ENCODE measurements at regions not wholly inside any gene's neighbourhood (a gene's known extent, or its start where the extent isn't known, plus 50 kb on each side); places are given as distances from the start of the nearest gene placed in this dataset.

DNA sequence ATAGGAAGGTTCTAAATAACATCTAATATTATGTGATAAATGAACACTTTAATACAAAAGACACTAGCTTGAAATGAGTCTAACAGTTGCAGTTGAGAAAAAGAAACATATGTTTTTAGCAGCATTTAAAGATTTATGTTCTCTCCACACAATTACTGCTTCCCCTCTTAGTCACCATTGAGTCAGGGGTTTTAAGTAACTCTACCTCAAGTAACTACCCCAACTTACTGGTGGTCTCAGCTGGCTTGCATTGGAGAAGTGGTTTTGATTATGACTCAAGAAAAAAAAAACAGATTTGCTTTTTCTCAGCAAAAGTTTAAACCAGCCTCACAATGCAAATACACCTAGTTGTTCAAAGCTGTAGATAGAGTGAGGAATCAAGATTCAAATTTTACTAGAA is 1216.5 kb upstream of the CDH9 start:
- no peak for DNase-seq (ENCODE audit: low read depth in 4 of 6, low spot score in 6 of 6)
- Histone ChIP-seq H3K4me1 (ENCODE audit: control insufficient read depth, insufficient read depth, low read length) (no peaks in the 10 kb centered on the region), H3K36me3 (ENCODE audit: control insufficient read depth, insufficient read depth, low read length) (no peaks in the 10 kb centered on the region), H3K4me3 (ENCODE audit: low read depth, low read length) (no peak overlapping the region), H3K27me3 (ENCODE audit: control insufficient read depth, insufficient read depth, low read length) (no peaks in the 10 kb centered on the region), H3K9me3 (ENCODE audit: control insufficient read depth, insufficient read depth, low read length) (no peaks in the 10 kb centered on the region), H3K27ac (ENCODE audit: low read depth, low read length) (no peak overlapping the region)

GRCh38 chr5:28253431-28253830 is 1215.0 kb upstream of the CDH9 start:
- Histone ChIP-seq H3K27me3 (ENCODE audit: control insufficient read depth, insufficient read depth, low read length) (no peaks in the 10 kb centered on the region), H3K9me3 (ENCODE audit: control insufficient read depth, insufficient read depth, low read length) (no peaks in the 10 kb centered on the region), H3K4me3 (ENCODE audit: low read depth, low read length) (no peak overlapping the region), H3K27ac (ENCODE audit: low read depth, low read length) (no peak overlapping the region), H3K4me1 (ENCODE audit: control insufficient read depth, insufficient read depth, low read length) (no peaks in the 10 kb centered on the region), H3K36me3 (ENCODE audit: control insufficient read depth, insufficient read depth, low read length) (no peaks in the 10 kb centered on the region)
- WGBS (ENCODE audit: insufficient coverage): 68% methylated on average over 4 of the region's 6 CpGs
- no peak for DNase-seq (ENCODE audit: low read depth in 4 of 6, low spot score in 6 of 6)

DNA sequence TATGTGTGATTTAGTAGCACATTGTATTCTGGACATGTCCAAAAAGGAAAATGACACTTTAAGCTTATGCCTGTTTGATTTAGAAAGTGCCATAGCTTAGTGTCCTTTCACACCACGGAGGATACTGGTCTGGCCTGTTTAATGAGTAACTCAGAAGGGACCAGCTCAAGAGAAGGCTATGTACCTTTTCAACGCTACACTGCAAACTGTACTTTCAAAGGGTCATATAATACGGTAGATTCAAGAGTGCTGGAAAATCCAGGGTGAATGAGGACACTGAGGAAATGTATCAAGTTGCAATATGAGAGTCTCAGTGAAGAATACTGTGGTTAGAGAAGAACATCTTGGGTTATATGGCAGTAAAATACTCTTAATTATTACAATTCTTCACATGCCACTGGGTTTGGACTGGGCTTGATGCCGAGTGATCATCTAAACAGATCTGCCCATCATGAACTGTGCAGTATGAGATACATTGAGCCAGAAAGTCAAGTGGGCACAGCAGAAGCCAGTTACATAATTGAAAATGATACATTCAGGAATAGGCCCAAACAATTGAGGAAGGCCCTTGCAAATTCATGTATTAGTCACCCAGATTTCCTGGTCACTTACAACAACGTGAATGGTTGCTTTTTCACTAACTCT is 1211.5 kb upstream of the CDH9 start:
- Histone ChIP-seq H3K27ac (ENCODE audit: low read depth, low read length) (no peak overlapping the region), H3K36me3 (ENCODE audit: control insufficient read depth, insufficient read depth, low read length) (no peaks in the 10 kb centered on the region), H3K4me3 (ENCODE audit: low read depth, low read length) (no peak overlapping the region), H3K9me3 (ENCODE audit: control insufficient read depth, insufficient read depth, low read length) (no peaks in the 10 kb centered on the region), H3K4me1 (ENCODE audit: control insufficient read depth, insufficient read depth, low read length) (no peaks in the 10 kb centered on the region), H3K27me3 (ENCODE audit: control insufficient read depth, insufficient read depth, low read length) (no peaks in the 10 kb centered on the region)
- no peak for DNase-seq (ENCODE audit: low read depth in 4 of 6, low spot score in 6 of 6)
- WGBS (ENCODE audit: insufficient coverage): 80% methylated on average over 4 of the region's 5 CpGs

DNA sequence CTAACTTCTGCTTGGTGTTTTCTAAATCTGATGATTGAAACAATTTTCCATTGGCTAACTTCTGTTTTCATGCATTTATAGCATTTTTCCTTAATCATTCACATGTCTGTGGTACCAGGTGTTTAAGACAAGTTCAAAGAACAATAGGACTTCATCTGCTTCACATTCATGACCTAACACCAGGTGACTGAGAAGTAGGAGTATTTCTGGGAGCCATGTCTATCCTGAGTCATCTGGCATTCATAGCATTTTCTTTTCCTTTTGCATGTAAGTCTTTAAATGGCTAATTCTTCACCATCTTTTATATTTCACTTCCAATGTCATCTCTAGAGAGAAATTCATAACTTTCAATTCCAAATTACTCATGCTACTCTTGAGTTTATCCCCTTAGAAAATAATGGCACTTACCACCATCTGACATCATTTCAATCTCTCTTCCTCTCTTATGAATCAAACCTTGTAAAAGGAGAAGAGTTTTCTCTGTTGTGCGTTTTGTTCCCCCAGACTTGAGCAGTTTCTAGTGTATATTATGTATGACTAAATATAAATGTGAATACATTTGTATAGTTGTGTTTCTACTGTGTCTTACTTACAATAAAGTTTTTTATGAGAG is 1196.1 kb upstream of the CDH9 start:
- no peak for DNase-seq (ENCODE audit: low read depth in 4 of 6, low spot score in 6 of 6)
- WGBS (ENCODE audit: insufficient coverage): no CpG with 5 or more reads among the region's 1 CpG
- no peaks in the 10 kb centered on the region for H3K4me1 ChIP-seq (ENCODE audit: control insufficient read depth, insufficient read depth, low read length)
- H3K36me3 ChIP-seq (ENCODE audit: control insufficient read depth, insufficient read depth, low read length): no peaks in the 10 kb centered on the region
- no peaks in the 10 kb centered on the region for H3K9me3 ChIP-seq (ENCODE audit: control insufficient read depth, insufficient read depth, low read length)
- no peak overlapping the region for H3K27ac ChIP-seq (ENCODE audit: low read depth, low read length)
- no peak overlapping the region for H3K4me3 ChIP-seq (ENCODE audit: low read depth, low read length)
- H3K27me3 ChIP-seq (ENCODE audit: control insufficient read depth, insufficient read depth, low read length): no peaks in the 10 kb centered on the region

GRCh38 chr5:28226407-28226806 is 1188.0 kb upstream of the CDH9 start:
- no peaks in the 10 kb centered on the region for H3K4me1 ChIP-seq (ENCODE audit: control insufficient read depth, insufficient read depth, low read length)
- H3K27ac ChIP-seq (ENCODE audit: low read depth, low read length): no peak overlapping the region
- no peaks in the 10 kb centered on the region for H3K27me3 ChIP-seq (ENCODE audit: control insufficient read depth, insufficient read depth, low read length)

DNA sequence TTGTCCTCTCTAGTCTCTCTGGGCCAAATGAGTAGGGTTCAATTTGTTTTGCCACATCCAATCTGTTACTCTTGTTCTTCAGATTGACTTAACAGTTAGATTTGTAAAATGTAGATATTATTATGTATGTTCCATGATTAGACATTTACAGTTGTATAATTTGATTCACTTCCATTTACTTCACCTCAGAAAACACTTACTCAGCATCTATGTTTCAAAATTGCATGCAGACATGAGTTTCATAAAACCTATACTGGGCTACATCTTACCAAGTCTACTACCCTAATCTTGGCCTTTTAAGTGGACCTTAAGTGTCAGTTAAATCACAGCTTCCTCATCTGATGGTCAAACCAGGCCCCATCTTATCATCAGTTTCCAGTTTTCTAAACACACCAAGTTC is 1181.2 kb upstream of the CDH9 start:
- Histone ChIP-seq H3K27ac (ENCODE audit: low read depth, low read length) (no peak overlapping the region), H3K9me3 (ENCODE audit: control insufficient read depth, insufficient read depth, low read length) (no peaks in the 10 kb centered on the region), H3K36me3 (ENCODE audit: control insufficient read depth, insufficient read depth, low read length) (no peaks in the 10 kb centered on the region), H3K27me3 (ENCODE audit: control insufficient read depth, insufficient read depth, low read length) (no peaks in the 10 kb centered on the region), H3K4me3 (ENCODE audit: low read depth, low read length) (no peak overlapping the region), H3K4me1 (ENCODE audit: control insufficient read depth, insufficient read depth, low read length) (no peaks in the 10 kb centered on the region)
- no peak for DNase-seq (ENCODE audit: low read depth in 4 of 6, low spot score in 6 of 6)

More at GRCh38 chr5:28226407-28226806, 1188.0 kb upstream of the CDH9 start:
- Histone ChIP-seq H3K4me3 (ENCODE audit: low read depth, low read length) (no peak overlapping the region), H3K9me3 (ENCODE audit: control insufficient read depth, insufficient read depth, low read length) (no peaks in the 10 kb centered on the region), H3K36me3 (ENCODE audit: control insufficient read depth, insufficient read depth, low read length) (no peaks in the 10 kb centered on the region)
- DNase-seq (ENCODE audit: low read depth in 4 of 6, low spot score in 6 of 6): no peak
- WGBS (ENCODE audit: insufficient coverage): no CpG with 5 or more reads among the region's 3 CpGs

DNA sequence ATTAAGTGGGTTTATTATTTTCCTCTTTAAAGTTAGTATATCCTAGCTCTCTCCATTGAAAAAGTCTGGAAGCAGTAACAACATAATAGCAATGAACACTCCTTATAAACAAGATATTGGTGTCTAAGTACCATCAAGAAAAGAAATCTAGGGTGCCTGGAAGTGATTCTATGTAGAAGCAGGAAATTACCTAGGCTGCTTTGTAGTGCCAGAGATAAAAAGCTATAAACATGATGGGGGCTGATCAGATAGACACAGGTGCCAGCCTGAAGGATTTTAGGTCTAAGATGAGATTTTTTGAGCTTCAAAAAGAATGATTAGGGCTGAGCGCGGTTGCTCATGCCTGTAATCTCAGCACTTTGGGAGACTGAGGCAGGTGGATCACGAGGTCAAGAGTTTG is 1179.3 kb upstream of the CDH9 start:
- 100% methylated on average over 2 of the region's 3 CpGs for WGBS (ENCODE audit: insufficient coverage)
- H3K27ac ChIP-seq (ENCODE audit: low read depth, low read length): no peak overlapping the region
- no peak overlapping the region for H3K4me3 ChIP-seq (ENCODE audit: low read depth, low read length)
- H3K27me3 ChIP-seq (ENCODE audit: control insufficient read depth, insufficient read depth, low read length): no peaks in the 10 kb centered on the region
- H3K9me3 ChIP-seq (ENCODE audit: control insufficient read depth, insufficient read depth, low read length): no peaks in the 10 kb centered on the region
- no peaks in the 10 kb centered on the region for H3K36me3 ChIP-seq (ENCODE audit: control insufficient read depth, insufficient read depth, low read length)
- H3K4me1 ChIP-seq (ENCODE audit: control insufficient read depth, insufficient read depth, low read length): no peaks in the 10 kb centered on the region
- no peak for DNase-seq (ENCODE audit: low read depth in 4 of 6, low spot score in 6 of 6)

- H3K4me1 ChIP-seq (ENCODE audit: control insufficient read depth, insufficient read depth, low read length): no peaks in the 10 kb centered on the region
- no peak overlapping the region for H3K27ac ChIP-seq (ENCODE audit: low read depth, low read length)
- no peak for DNase-seq (ENCODE audit: low read depth in 4 of 6, low spot score in 6 of 6)
- no peaks in the 10 kb centered on the region for H3K9me3 ChIP-seq (ENCODE audit: control insufficient read depth, insufficient read depth, low read length)
- H3K4me3 ChIP-seq (ENCODE audit: low read depth, low read length): no peak overlapping the region
- no peaks in the 10 kb centered on the region for H3K27me3 ChIP-seq (ENCODE audit: control insufficient read depth, insufficient read depth, low read length)
- 100% methylated on average over 1 of the region's 2 CpGs for WGBS (ENCODE audit: insufficient coverage)
- H3K36me3 ChIP-seq (ENCODE audit: control insufficient read depth, insufficient read depth, low read length): no peaks in the 10 kb centered on the region
Observed at GRCh38 chr5:28216939-28217360, 1178.6 kb upstream of the CDH9 start.

- peak in 1 of 6 donors; percentile 11 for DNase-seq (ENCODE audit: low read depth in 4 of 6, low spot score in 6 of 6)
- Histone ChIP-seq H3K36me3 (ENCODE audit: control insufficient read depth, insufficient read depth, low read length) (no peaks in the 10 kb centered on the region), H3K4me3 (ENCODE audit: low read depth, low read length) (no peak overlapping the region), H3K27ac (ENCODE audit: low read depth, low read length) (no peak overlapping the region), H3K27me3 (ENCODE audit: control insufficient read depth, insufficient read depth, low read length) (no peaks in the 10 kb centered on the region), H3K9me3 (ENCODE audit: control insufficient read depth, insufficient read depth, low read length) (no peaks in the 10 kb centered on the region), H3K4me1 (ENCODE audit: control insufficient read depth, insufficient read depth, low read length) (no peaks in the 10 kb centered on the region)
Observed at GRCh38 chr5:28215091-28215490, 1176.7 kb upstream of the CDH9 start.

DNA sequence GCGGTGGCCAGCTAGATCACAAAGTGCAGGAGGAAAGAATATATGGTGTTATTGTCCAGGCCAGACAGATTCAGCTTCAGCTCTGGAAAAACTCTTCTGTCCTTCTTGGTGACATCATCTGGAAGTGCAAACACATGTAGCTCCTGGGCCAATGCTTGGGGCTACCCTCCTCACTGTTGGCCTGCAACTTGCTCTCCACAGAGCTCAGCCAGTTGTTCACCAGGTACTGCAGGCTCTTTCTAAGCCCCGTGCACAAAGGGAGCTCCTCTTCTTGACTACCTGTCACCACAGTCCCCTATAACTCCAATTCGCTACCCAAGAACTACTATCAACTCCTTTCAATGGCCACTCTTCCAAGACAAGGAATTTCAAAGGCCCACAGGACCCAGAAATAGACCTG is 1175.9 kb upstream of the CDH9 start:
- no peak overlapping the region for H3K4me3 ChIP-seq (ENCODE audit: low read depth, low read length)
- WGBS (ENCODE audit: insufficient coverage): 88% methylated on average over 1 of the region's 3 CpGs
- no peaks in the 10 kb centered on the region for H3K36me3 ChIP-seq (ENCODE audit: control insufficient read depth, insufficient read depth, low read length)
- no peaks in the 10 kb centered on the region for H3K4me1 ChIP-seq (ENCODE audit: control insufficient read depth, insufficient read depth, low read length)
- H3K27me3 ChIP-seq (ENCODE audit: control insufficient read depth, insufficient read depth, low read length): no peaks in the 10 kb centered on the region
- DNase-seq (ENCODE audit: low read depth in 4 of 6, low spot score in 6 of 6): no peak
- no peak overlapping the region for H3K27ac ChIP-seq (ENCODE audit: low read depth, low read length)
- H3K9me3 ChIP-seq (ENCODE audit: control insufficient read depth, insufficient read depth, low read length): no peaks in the 10 kb centered on the region

All from spinal cord (tissue), 9 donors.